ENCODE measurements at regions not wholly inside any gene's neighbourhood (a gene's known extent, or its start where the extent isn't known, plus 50 kb on each side); places are given as distances from the start of the nearest gene placed in this dataset.

- TF ChIP-seq PHB2 (IDR thresholded peaks at IDR 0.05; ENCODE audit: low read depth) (no peak), TCF7 (IDR thresholded peaks at IDR 0.05; ENCODE audit: borderline replicate concordance) (no peak), CC2D1A (IDR thresholded peaks at IDR 0.05) (no peak), ZNF408 (CRISPR knock-in tag; IDR thresholded peaks at IDR 0.05; ENCODE audit: low read depth) (no peak), THRAP3 (IDR thresholded peaks at IDR 0.05; ENCODE audit: borderline replicate concordance) (no peak)
Measured at GRCh38 chr12:75662511-75663159, 151.2 kb upstream of the KRR1 start (continued).

GRCh38 chr12:75661908-75662307, 150.5 kb upstream of the KRR1 start:
- TF ChIP-seq ZNF274 (IDR thresholded peaks at IDR 0.05; ENCODE audit: borderline replicate concordance, low read depth, low read length) (no peak), CHD2 (IDR thresholded peaks at IDR 0.05; ENCODE audit: low read depth, low read length) (no peak), ZNF75A (CRISPR knock-in tag; IDR thresholded peaks at IDR 0.05) (no peak), ZSCAN29 (IDR thresholded peaks at IDR 0.05) (no peak), PREB (CRISPR knock-in tag; IDR thresholded peaks at IDR 0.05) (no peak), ZNF253 (CRISPR knock-in tag; conservative IDR thresholded peaks at IDR 0.05) (no peak), KLF10 (CRISPR knock-in tag; IDR thresholded peaks at IDR 0.05) (no peak), MCM2 (IDR thresholded peaks at IDR 0.05; ENCODE audit: low read depth) (no peak), RFX1 (IDR thresholded peaks at IDR 0.05) (no peak), MBD1 (CRISPR knock-in tag; IDR thresholded peaks at IDR 0.05) (no peak), SMARCC2 (IDR thresholded peaks at IDR 0.05; ENCODE audit: low read depth) (no peak), JUNB (CRISPR knock-in tag; conservative IDR thresholded peaks at IDR 0.05) (no peak), SMARCE1 (IDR thresholded peaks at IDR 0.05) (no peak), ATF2 (CRISPR knock-in tag; IDR thresholded peaks at IDR 0.05) (no peak)
- ChIA-PET POLR2A (interaction anchor here (1.7 kb wide), 1 partner anchor 14 kb away, joined by 4 read pairs; no protein-coding TSS in a partner anchor), CTCF (ENCODE audit: low intra/inter-chr PET ratio) (no interaction called here)
- H2AFZ ChIP-seq (ENCODE audit: low read depth, low read length) = no peak overlapping the region
- no peaks in the 10 kb centered on the region for H3K27me3 ChIP-seq (ENCODE audit: control insufficient read depth in 2 of 2, insufficient read depth in 2 of 2, low read length in 2 of 2)
- H3K4me3 ChIP-seq = no peak overlapping the region
- ATAC-seq (no peak), DNase-seq (ENCODE audit: extremely low read depth in 1 of 4, low spot score in 3 of 4) (no peak), FAIRE-seq (no peak)
- H3K9ac ChIP-seq (ENCODE audit: insufficient read depth in 1 of 2, low read depth in 2 of 2, low read length in 2 of 2) = no peak overlapping the region
- no peak overlapping the region for H3K27ac ChIP-seq (ENCODE audit: extremely low read depth, low read depth, low read length)
- no peaks in the 10 kb centered on the region for H4K20me1 ChIP-seq (replicated peaks; ENCODE audit: control insufficient read depth, insufficient read depth, low read length)
- BruUV-seq (replicated peaks) = no TSS peak
- H3K9me3 ChIP-seq (replicated peaks; ENCODE audit: control insufficient read depth, insufficient read depth, low read depth, low read length) = no peaks in the 10 kb centered on the region
- no peak overlapping the region for H3K4me2 ChIP-seq (ENCODE audit: insufficient read depth, low read length)
- peaks cover 0 to 9% of the 10 kb centered on the region in 2 experiments; a peak in 3 of 5 replicates for H3K4me1 ChIP-seq (replicated peaks in 1 of 2; ENCODE audit: control insufficient read depth in 2 of 2, insufficient read depth in 2 of 2, low read length in 2 of 2)
- H3K79me2 ChIP-seq (ENCODE audit: control insufficient read depth, insufficient read depth, low read length) = no peaks in the 10 kb centered on the region
- intact Hi-C loops (cut with micrococcal nuclease) (no loop called here), in situ Hi-C loops (cut with MboI) (no loop called here)
- no peaks in the 10 kb centered on the region for H3K36me3 ChIP-seq (ENCODE audit: control insufficient read depth, insufficient read depth, low read length)
- 18% methylated on average over 1 of the region's 1 CpG for WGBS (ENCODE audit: insufficient coverage, low coverage, missing lambda C conversion rate)
- H3K9me1 ChIP-seq (ENCODE audit: control insufficient read depth, insufficient read depth, low read length) = no peaks in the 10 kb centered on the region
